HG02938 (cell line): ENCODE measurements at regions not wholly inside any gene's neighbourhood (a gene's known extent, or its start where the extent isn't known, plus 50 kb on each side); places are given as distances from the start of the nearest gene placed in this dataset.
A peak's percentile ranks its signal among the peaks of the same experiment; 100 is the strongest.

Source experiments
- ATAC-seq: cut with Tn5 transposase; IDR thresholded peaks from one replicate; pipeline ENCODE4 v1.9.1; 2021; ENCODE audit warnings: mild to moderate bottlenecking, moderate library complexity; ENCODE audit not compliant: unreplicated experiment

GRCh38 chr13:103325672-103326071, 259.5 kb upstream of the SLC10A2 start:
- no peak for ATAC-seq

GRCh38 chr13:103324641-103325040, 258.4 kb upstream of the SLC10A2 start:
- ATAC-seq = no peak

GRCh38 chr13:103315711-103316110, 249.5 kb upstream of the SLC10A2 start:
- no peak for ATAC-seq

- ATAC-seq = no peak
These were observed 246.2 kb upstream of the SLC10A2 start for GRCh38 chr13:103312467-103312866.

GRCh38 chr13:103308667-103309066, 242.4 kb upstream of the SLC10A2 start:
- no peak for ATAC-seq

GRCh38 chr13:103306163-103306562, 239.9 kb upstream of the SLC10A2 start:
- no peak for ATAC-seq

- no peak for ATAC-seq
These were observed 236.9 kb upstream of the SLC10A2 start for GRCh38 chr13:103303078-103303651.

GRCh38 chr13:103302676-103303075, 236.5 kb upstream of the SLC10A2 start:
- no peak for ATAC-seq

GRCh38 chr13:103299079-103299478, 232.9 kb upstream of the SLC10A2 start:
- no peak for ATAC-seq

- no peak for ATAC-seq
These were observed 230.9 kb upstream of the SLC10A2 start for GRCh38 chr13:103297083-103297482.

- ATAC-seq = no peak
These were observed 225.8 kb upstream of the SLC10A2 start for GRCh38 chr13:103291798-103292572.

GRCh38 chr13:103291226-103291625, 225.0 kb upstream of the SLC10A2 start:
- no peak for ATAC-seq

- no peak for ATAC-seq
These were observed 223.5 kb upstream of the SLC10A2 start for GRCh38 chr13:103289681-103290080.

GRCh38 chr13:103288114-103288513, 221.9 kb upstream of the SLC10A2 start:
- no peak for ATAC-seq

- ATAC-seq = peak; percentile 40
These were observed 221.4 kb upstream of the SLC10A2 start for GRCh38 chr13:103287659-103288058.

- ATAC-seq = no peak
These were observed 218.2 kb upstream of the SLC10A2 start for GRCh38 chr13:103284466-103284865.

GRCh38 chr13:103283451-103283820, 217.2 kb upstream of the SLC10A2 start:
- ATAC-seq = no peak

GRCh38 chr13:103282571-103283450, 216.6 kb upstream of the SLC10A2 start:
- peak; percentile 38 for ATAC-seq

- no peak for ATAC-seq
These were observed 211.9 kb upstream of the SLC10A2 start for GRCh38 chr13:103277959-103278694.

- peak; percentile 97 for ATAC-seq
These were observed 210.7 kb upstream of the SLC10A2 start for GRCh38 chr13:103276775-103277498.
